HG03159 (cell line): ENCODE measurements at regions not wholly inside any gene's neighbourhood (a gene's known extent, or its start where the extent isn't known, plus 50 kb on each side); places are given as distances from the start of the nearest gene placed in this dataset.
"Not testable (repeated sequence)": the region's sequence is repeated elsewhere in the genome, so short reads cannot be mapped to it uniquely, and the experiment has no call there.

Experiments
- ATAC-seq: cut with Tn5 transposase; IDR thresholded peaks from one replicate; pipeline ENCODE4 v1.9.1; 2021; ENCODE audit warnings: mild to moderate bottlenecking, moderate library complexity; ENCODE audit not compliant: unreplicated experiment

DNA sequence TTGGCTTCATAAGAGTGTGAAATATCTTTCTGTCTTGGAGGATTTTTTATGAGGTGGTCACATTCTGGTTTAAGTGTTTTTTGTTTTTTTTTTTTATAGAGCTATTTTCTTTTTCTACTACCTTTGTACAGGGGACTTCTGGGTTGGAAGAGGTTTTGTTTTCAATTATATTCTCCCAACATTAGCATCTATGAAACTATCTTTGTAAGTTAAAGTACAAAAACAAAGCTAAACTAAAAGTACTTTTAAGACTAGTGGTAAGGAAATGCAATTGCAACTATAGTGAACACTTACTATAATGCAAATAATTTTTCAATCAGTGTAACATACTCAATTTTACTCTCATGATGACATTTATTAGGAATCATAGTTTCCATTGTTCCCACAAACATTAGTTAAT lies 688.2 kb downstream of the SI start:
- ATAC-seq = no peak

- ATAC-seq = no peak
Measured at GRCh38 chr3:164387236-164387635, 691.1 kb downstream of the SI start.

- ATAC-seq = no peak
Measured at GRCh38 chr3:164380156-164380555, 698.1 kb downstream of the SI start.

- no peak for ATAC-seq
Measured at GRCh38 chr3:164377466-164377865, 700.8 kb downstream of the SI start.

- no peak for ATAC-seq
Measured at GRCh38 chr3:164375995-164376394, 702.3 kb downstream of the SI start.

DNA sequence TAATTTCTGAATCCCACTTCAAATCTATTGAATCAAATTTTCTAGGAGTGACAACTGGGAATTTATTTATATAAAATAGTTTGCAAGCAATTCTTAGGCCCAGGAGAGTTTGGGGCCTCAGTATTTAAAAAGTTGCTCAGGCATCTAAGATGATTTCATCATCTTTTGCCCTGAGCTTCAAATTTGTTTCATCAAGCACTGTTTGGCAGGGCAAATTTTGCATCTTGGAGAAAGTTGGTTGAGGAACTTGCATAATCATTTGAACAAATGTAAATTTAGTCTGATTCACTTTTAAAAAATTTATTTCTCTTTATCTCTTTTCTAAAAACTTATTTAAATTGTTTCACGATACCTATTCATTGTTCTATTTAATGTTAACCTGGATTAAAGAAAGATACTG lies 702.8 kb downstream of the SI start:
- ATAC-seq = no peak

DNA sequence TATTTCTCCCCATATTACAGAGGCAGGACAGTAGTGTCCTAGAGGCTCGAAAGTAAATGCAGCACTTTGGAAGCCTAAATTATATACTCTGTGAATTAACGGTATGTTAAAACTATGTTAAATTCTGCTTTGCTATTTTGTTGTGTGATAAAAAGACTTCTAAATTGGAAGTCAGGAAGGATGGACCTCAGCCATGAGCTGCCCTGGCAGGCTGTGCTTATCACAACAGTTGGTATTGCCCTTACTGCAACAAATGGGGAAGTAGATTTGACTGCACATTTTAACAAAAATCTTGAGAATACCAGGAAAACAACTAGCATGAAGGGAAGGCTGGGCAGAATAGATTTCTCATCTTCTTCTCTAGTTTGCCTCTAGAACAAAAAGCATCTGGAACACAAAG lies 706.6 kb downstream of the SI start:
- ATAC-seq = no peak

GRCh38 chr3:164370970-164371369 lies 707.3 kb downstream of the SI start:
- ATAC-seq = no peak

DNA sequence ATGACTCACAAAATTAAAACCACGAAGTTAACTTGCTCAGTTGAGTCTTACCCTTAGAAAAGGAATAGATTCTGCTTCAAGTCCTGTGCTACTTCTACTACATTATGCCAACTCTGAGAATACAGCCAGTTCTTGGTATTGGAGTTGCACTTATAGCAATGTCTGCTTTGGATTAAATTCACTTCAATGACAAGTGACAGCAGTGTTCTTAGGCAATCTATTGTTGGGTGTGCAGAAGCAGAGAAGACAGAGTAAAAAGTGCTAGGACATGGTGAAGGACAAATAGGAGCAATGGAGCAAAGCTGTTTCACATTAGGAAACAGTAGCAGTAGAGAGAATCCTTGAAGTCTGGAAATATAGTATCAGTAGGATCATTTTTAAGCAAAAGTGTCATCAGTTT lies 713.1 kb downstream of the SI start:
- ATAC-seq = no peak

DNA sequence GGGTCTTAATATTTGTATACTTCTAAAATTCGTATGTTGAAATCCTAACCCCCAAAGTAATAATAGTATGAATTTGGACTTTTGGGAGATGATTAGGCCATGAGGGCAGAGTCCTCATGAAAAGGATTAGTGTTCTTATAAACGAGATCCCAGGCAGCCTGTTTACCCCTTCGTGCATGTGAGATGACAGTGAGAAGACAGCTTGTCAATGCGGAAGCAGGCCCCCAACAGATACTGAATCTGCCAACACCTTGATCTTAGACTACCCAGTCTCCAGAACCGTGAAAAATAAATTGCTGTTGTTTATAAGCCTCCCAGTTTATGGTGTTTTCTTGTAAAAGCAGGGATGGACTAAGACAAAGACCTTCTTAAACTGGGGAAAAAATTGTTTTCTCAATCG lies 714.2 kb downstream of the SI start:
- ATAC-seq = no peak

GRCh38 chr3:164360738-164361406 lies 717.4 kb downstream of the SI start:
- no peak for ATAC-seq

DNA sequence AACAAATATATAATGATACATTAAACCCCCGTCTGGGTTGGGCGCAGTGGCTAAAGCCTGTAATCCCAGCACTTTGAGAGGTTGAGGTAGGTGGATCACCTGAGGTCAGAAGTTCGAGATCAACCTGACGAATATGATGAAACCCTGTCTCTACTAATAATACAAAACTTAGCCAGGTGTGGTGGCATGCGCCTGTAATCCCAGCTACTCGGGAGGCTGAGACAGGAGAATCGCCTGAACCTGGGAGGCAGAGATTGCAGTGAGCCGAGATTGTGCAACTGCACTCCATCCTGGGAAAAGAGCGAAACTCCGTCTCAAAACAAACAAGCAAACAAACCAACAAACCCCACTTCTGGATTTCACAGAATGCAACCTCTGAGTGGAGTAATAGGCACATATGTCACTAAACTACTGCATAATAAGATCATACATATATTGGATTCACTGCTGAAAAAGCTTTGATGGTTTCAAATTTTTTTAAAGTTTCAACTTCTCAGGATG lies 718.2 kb downstream of the SI start:
- no peak for ATAC-seq

GRCh38 chr3:164352991-164353390 lies 725.3 kb downstream of the SI start:
- ATAC-seq = no peak

- no peak for ATAC-seq
Measured at GRCh38 chr3:164351131-164351530, 727.2 kb downstream of the SI start.

DNA sequence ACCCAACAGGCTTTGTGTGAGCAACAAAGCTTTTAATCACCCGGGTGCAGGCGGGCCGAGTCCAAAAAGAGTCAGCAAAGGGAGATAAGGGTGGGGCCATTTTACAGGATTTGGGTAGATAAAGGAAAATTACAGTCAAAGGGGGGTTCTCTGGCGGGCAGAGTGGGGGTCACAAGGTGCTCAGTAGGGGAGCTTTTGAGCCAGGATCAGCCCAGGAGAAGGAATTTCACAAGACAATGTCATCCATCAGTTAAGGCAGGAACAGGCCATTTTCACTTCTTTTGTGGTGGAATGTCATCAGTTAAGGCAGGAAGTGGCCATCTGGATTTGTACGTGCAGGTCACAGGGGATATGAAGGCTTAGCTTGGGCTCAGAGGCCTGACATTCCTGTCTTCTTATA lies 736.1 kb downstream of the SI start:
- not testable (repeated sequence) for ATAC-seq

GRCh38 chr3:164341086-164341485 lies 737.2 kb downstream of the SI start:
- ATAC-seq = no peak

DNA sequence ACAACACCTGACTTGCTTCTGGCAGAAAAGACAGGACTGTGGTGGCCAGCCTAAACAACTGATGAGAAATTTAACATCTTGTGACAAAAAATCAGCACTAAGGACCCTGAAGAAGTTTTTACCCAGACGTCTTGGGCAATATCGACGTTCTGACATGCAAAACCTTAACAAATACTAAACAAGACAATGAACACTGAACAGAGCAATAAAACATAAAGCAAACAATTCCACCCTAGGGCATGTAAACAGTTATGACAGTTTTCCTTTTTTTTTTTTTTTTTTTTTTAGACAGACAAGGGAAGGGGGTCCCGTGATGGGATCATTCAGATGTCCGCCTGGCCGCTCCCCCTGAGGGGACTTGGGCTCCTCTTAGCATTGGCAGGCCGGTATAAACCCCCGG lies 738.0 kb downstream of the SI start:
- no peak for ATAC-seq

- no peak for ATAC-seq
Measured at GRCh38 chr3:164332831-164333802, 745.2 kb downstream of the SI start.

GRCh38 chr3:164326714-164327113 lies 751.6 kb downstream of the SI start:
- no peak for ATAC-seq

DNA sequence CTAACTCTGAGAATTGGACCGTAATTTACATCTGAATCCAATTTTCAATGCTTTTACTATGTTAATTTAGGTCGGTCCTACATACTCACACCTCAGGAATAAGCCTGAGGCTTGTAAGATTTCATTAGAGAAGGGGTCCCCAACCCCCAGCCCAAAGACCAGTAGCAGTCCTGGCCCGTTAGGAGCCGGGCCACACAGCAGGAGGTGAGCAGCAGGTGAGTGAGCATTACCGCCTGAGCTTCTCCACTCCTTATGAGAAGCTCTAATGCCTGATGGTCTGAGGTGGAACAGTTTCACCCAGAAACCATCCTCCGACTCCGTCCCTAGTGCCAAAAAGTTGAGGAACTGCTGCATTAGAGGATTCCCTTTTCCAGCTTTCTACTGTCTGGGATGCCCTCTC lies 757.3 kb downstream of the SI start:
- no peak for ATAC-seq

- no peak for ATAC-seq
Measured at GRCh38 chr3:164306042-164306441, 772.3 kb downstream of the SI start.

DNA sequence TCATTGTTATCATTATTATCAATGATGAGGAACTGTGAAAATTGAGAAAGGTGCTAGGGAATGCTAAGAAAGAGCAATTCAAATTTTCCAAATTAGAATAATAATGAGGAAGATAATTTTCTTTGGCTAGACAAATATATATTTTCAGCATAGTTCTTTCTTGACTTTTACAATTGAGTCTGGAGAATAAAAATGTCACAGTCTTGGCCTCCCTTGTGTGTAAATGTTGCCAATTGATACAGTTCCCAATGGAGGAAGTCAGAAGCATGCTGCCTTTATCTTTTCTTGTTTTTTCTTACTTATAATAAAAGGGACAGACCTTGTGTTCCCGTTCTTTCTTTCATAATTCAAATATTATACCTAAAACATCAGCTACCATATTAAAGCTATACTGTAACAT lies 774.4 kb downstream of the SI start:
- no peak for ATAC-seq
